GM10266 (cell line): ENCODE measurements at regions not wholly inside any gene's neighbourhood (a gene's known extent, or its start where the extent isn't known, plus 50 kb on each side); places are given as distances from the start of the nearest gene placed in this dataset.
"Not testable (repeated sequence)": the region's sequence is repeated elsewhere in the genome, so short reads cannot be mapped to it uniquely, and the experiment has no call there.

Experiments
- DNase-seq: peaks from one replicate; pipeline ENCODE4 v3.0.0; 2012; ENCODE audit errors: extremely low spot score
- TF ChIP-seq, protein P1 (sequence below): IDR thresholded peaks from 2 replicates; pipeline ENCODE4 v1.5.1; 2012; ENCODE audit warnings: mild to moderate bottlenecking, low read depth; ENCODE audit not compliant: control insufficient read depth, insufficient read depth; ENCODE audit errors: missing control alignments

DNA sequence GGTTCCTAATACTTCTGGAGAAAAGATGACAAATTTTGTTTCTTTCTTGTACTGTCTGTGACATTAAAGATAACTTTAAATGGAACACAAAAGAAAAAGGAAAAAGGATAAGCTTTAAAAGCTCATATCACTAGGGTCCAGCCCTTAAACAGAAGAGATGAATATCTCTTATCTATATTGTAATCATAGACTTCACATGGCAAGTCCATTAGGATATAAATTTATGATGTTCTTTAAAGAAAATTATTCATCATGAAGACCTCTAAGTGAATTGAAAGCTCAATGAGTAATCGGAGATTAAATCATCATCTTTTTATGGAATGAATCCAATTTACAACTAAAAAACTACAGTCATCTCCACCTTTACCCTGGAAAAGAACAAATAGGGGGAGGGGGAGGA, 111.6 kb upstream of the SATB2 start:
- no peak for DNase-seq
- TF ChIP-seq, protein P1, sequence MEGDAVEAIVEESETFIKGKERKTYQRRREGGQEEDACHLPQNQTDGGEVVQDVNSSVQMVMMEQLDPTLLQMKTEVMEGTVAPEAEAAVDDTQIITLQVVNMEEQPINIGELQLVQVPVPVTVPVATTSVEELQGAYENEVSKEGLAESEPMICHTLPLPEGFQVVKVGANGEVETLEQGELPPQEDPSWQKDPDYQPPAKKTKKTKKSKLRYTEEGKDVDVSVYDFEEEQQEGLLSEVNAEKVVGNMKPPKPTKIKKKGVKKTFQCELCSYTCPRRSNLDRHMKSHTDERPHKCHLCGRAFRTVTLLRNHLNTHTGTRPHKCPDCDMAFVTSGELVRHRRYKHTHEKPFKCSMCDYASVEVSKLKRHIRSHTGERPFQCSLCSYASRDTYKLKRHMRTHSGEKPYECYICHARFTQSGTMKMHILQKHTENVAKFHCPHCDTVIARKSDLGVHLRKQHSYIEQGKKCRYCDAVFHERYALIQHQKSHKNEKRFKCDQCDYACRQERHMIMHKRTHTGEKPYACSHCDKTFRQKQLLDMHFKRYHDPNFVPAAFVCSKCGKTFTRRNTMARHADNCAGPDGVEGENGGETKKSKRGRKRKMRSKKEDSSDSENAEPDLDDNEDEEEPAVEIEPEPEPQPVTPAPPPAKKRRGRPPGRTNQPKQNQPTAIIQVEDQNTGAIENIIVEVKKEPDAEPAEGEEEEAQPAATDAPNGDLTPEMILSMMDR: no peak

DNA sequence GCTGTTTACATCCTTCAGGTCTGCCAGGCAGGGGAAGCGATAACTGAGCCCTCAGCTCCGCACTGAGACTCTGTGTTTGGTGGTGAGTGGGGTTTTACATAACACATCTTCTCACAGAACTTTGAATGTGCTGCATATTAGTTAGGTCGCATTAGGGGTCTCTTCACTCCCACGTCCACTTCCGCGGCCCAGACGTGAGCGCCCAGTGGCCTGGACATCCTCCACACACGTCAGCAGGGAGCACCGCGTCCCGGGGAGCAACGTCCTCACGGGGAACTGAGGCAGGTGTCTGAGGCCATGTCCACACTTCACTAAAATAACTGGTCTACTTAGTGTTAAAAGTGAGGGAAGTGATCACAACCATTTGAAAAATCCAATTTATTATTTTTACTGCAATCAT, 100.4 kb upstream of the SATB2 start:
- no peak for DNase-seq
- TF ChIP-seq, protein P1: no peak

DNA sequence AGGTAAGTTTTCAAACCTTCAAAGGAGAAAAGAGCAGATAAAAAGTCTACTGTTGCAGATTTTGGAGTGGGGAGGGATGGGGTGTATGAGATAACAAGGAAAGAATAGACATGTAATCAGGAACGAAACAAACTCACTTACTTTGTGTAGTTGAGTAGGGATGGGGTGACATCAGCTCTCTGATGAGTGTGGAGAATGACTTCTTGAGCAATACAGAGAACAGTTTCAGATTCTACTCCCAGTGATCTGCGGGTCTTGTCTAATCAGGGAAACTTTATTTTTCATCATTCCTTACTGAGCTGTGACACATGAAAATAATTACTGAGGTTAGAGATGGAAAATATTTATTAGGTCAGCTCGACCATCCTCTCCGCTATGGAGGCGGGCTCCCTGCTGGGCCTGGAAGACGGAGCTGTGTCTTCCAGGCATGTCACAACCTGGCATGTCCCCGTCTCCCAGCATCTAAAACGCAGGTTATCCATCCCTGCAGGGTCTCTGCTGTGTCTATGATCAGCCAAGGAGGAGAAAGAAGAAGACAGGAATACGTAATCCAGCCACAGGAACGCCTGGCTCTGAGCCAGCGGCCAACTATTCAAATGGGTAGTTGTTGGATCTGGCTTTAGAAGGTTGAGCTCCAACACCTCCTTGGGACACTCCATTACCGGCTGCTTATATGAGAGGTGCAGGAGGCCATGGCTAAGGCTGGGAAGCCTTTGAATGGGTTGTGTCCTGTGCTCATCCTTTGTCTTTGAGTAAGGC, 99.0 kb upstream of the SATB2 start:
- TF ChIP-seq, protein P1: no peak
- no peak for DNase-seq

DNA sequence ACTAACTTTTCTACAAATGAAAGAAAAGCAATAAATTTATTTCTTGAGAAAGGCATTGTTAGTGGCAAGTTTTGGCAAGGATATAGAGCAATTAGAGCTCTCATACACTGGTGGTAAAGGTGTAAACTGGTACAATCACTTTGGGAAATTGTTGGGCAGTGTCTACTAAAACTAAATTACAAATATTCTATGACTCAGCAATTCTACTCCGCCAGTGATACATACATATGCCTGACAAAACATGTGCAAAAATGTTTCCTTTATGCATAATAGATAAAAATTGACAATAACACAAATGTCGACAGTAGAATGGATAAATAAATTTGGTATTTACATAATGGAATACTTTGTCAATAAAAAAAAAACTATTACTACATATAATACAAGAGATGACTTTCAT, 96.3 kb upstream of the SATB2 start:
- TF ChIP-seq, protein P1: no peak
- DNase-seq: no peak

DNA sequence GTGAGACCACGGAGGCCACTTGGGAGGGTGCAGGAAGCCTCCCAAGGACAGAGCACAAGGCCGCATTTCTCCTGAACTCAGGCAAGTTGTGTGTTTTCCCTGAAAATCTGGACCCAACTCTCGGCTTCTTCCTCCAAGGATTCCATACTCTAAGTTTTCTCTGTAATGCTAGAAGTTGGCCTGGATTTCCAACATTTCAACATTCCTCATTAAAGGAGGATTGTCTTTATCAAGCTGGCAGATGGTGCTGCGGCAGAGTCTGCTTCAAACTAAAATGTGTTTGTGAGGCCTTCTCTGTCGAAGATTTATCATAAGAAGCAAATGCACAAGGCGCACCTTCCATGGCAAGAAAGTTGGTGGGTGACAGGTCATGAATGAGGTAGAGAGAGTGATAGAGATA, 94.4 kb upstream of the SATB2 start:
- TF ChIP-seq, protein P1: no peak
- DNase-seq: no peak

DNA sequence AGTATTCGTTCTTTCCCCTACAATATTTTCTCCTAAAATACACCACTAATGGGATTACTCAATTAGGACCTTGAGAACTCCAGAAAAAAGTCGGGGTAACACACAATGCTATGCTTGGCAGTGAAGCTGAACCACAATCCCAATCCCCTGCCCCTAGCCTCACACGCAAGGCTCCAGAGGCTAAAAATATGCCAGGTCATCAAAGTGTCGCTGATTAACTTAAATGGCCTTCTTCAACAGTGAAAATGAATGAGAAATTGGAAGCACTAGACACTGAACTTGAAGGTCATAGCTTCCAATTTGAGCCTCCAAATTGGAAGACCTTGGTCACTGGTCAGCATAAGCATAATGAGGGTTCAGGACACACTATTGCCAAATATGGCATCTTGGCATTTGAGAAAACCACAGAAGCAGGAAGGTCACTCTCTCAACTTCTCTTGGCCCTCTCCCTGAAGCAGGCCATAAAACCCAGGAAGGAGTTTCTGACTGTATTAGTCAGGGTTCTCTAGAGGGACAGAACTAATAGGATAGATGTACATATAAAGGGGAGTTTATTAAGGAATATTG, 86.0 kb upstream of the SATB2 start:
- DNase-seq: no peak
- TF ChIP-seq, protein P1: no peak

DNA sequence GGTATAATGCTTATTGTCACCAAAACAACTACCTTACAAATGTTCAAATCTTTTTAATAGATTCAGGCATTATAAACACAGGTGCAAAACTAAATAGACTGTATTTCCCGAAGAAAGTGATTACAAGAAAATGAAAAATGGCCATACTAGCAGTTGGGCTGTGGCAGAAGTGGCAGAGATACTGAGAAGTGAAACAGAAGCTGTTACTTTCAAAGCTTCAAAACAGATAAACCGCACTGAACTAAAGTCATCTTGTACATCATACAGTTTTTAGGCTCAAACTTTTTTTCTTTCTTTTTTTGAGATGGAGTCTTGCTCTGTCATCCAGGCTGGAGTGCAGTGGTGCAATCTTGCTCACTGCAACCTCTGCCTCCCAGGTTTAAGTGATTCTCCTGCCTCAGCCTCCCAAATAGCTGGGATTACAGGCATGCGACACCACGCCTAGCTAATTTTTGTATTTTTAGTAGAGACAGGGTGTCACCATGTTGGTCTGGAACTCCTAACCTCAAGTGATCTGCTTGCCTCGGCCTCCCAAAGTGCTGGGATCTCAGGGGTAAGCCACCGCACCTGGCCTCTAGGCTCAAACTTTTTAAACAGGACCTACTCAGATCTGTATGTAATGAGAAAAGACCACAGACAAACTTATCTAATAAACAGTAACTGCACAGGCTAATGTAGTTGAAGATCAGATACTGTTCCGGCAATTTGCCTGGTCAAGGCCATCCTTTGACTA, 77.9 kb upstream of the SATB2 start:
- no peak for DNase-seq
- TF ChIP-seq, protein P1: no peak

DNA sequence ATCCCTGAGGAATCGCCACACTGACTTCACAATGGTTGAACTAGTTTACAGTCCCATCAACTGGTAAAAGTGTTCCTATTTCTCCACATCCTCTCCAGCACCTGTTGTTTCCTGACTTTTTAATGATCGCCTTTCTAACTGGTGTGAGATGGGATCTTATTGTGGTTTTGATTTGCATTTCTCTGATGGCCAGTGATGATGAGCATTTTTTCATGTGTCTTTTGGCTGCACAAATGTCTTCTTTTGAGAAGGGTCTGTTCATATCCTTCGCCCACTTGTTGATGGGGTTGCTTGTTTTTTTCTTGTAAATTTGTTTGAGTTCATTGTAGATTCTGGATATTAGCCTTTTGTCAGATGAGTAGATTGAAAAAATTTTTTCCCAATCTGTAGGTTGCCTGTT, 76.1 kb upstream of the SATB2 start:
- not testable (repeated sequence) for DNase-seq
